SK-N-SH (cell line): ENCODE measurements at regions not wholly inside any gene's neighbourhood (a gene's known extent, or its start where the extent isn't known, plus 50 kb on each side); places are given as distances from the start of the nearest gene placed in this dataset.

Experiments used
- CTCF ChIA-PET: fragments of 300-600, 350-600 bp; formaldehyde crosslinking; extraction: SDS; loops from one replicate; lab custom pipeline; 2021; lab: Yijun Ruan, JAX
- POLR2A ChIA-PET: fragments of 350-600 bp; sonication (Branson Sonifier 250); formaldehyde crosslinking; extraction: SDS; loops from one replicate; lab custom pipeline; 2020; ENCODE audit warnings: antibody characterized with exemption, inconsistent platforms; lab: Yijun Ruan, JAX
- DNase-seq: peaks from one replicate; pipeline ENCODE4 v3.0.0; 2012
- H2AFZ ChIP-seq: fragments of 200-600 bp; sonication (generic); 2 replicates; pipeline ENCODE4 v1.8.1; 2016; ENCODE audit warnings: antibody characterized with exemption, mild to moderate bottlenecking, low read depth
- H3F3A ChIP-seq: fragments of 200-600 bp; sonication (generic); replicated peaks from 2 replicates; pipeline ENCODE3; 2016; ENCODE audit warnings: antibody characterized with exemption, mild to moderate bottlenecking; ENCODE audit not compliant: insufficient read depth
- H3K27ac ChIP-seq, 2 experiments: fragments of 200-500 bp in 1 of 2; fragments of 200-600 bp in 1 of 2; sonication (Bioruptor generic) in 1 of 2; sonication (generic), shearing (Covaris generic) in 1 of 2; 2 replicates each; pipeline versions ENCODE4 v1.5.1 to v1.6.1; 2014 to 2016; ENCODE audit warnings: low read depth in 2 of 2, inconsistent platforms in 1 of 2, low read length in 1 of 2, mild to moderate bottlenecking in 1 of 2, mixed read lengths in 1 of 2
- H3K27me3 ChIP-seq: fragments of 200-600 bp; sonication (generic), shearing (Covaris generic); 2 replicates; pipeline ENCODE4 v1.6.1; 2016; ENCODE audit warnings: mixed run types; ENCODE audit not compliant: insufficient read depth
- H3K36me3 ChIP-seq, 2 experiments: fragments of 200-500 bp in 1 of 2; fragments of 200-600 bp in 1 of 2; sonication (Bioruptor generic) in 1 of 2; sonication (generic) in 1 of 2; replicated peaks in 1 of 2; 2 replicates each; pipeline versions ENCODE3 to v1.5.1; 2014 to 2016; ENCODE audit warnings: low read length in 1 of 2, mild to moderate bottlenecking in 1 of 2; ENCODE audit not compliant: insufficient read depth in 2 of 2, control insufficient read depth in 1 of 2
- H3K4me1 ChIP-seq, 2 experiments: fragments of 200-500 bp in 1 of 2; fragments of 200-600 bp in 1 of 2; sonication (Bioruptor generic) in 1 of 2; sonication (generic), shearing (Covaris generic) in 1 of 2; 2 replicates each; pipeline versions ENCODE4 v1.5.1 to v1.6.1; 2014 to 2016; ENCODE audit warnings: low read depth in 1 of 2, low read length in 1 of 2, mixed run types in 1 of 2; ENCODE audit not compliant: insufficient read depth in 2 of 2, control insufficient read depth in 1 of 2
- H3K4me2 ChIP-seq: fragments of 200-600 bp; sonication (generic), shearing (Covaris generic); 2 replicates; pipeline ENCODE4 v1.6.1; 2017; ENCODE audit warnings: mixed run types
- H3K4me3 ChIP-seq, 2 experiments: fragments of 200-500 bp in 1 of 2; fragments of 200-600 bp in 1 of 2; sonication (Bioruptor generic) in 1 of 2; sonication (generic), shearing (Covaris generic) in 1 of 2; 2 replicates each; pipeline versions ENCODE4 v1.5.1 to v1.8.1; 2014 to 2016; ENCODE audit warnings: low read depth in 2 of 2, inconsistent platforms in 1 of 2, low read length in 1 of 2, mild to moderate bottlenecking in 1 of 2, mixed read lengths in 1 of 2, moderate library complexity in 1 of 2
- H3K79me2 ChIP-seq: fragments of 200-600 bp; sonication (generic); 2 replicates; pipeline ENCODE4 v1.8.1; 2017; ENCODE audit warnings: mild to moderate bottlenecking; ENCODE audit not compliant: insufficient read depth
- H3K9ac ChIP-seq: fragments of 200-600 bp; sonication (generic); 2 replicates; pipeline ENCODE4 v1.6.1; 2017; ENCODE audit warnings: mixed run types
- H3K9me2 ChIP-seq: fragments of 200-600 bp; sonication (generic); 2 replicates; pipeline ENCODE4 v1.6.1; 2017; ENCODE audit warnings: mixed run types
- H3K9me3 ChIP-seq: fragments of 200-600 bp; sonication (generic); 2 replicates; pipeline ENCODE4 v1.6.1; 2017; ENCODE audit warnings: mixed run types, mild to moderate bottlenecking, moderate library complexity
- H4K20me1 ChIP-seq: fragments of 200-600 bp; sonication (generic); 2 replicates; pipeline ENCODE4 v1.6.1; 2017; ENCODE audit warnings: mild to moderate bottlenecking, mixed run types; ENCODE audit not compliant: insufficient read depth
- CTCF ChIP-seq: fragments of 200-600 bp; sonication (generic); IDR thresholded peaks from 2 replicates; pipeline ENCODE4 v1.6.1; 2017; ENCODE audit warnings: antibody characterized with exemption, mild to moderate bottlenecking, moderate library complexity
- ELF1 ChIP-seq: IDR thresholded peaks from 2 replicates; pipeline ENCODE4 v1.4.0; 2012
- FOSL2 ChIP-seq: IDR thresholded peaks from 2 replicates; pipeline ENCODE4 v1.4.0; 2012; ENCODE audit warnings: low read depth, mild to moderate bottlenecking, moderate library complexity, borderline replicate concordance
- FOXJ3 ChIP-seq: sonication (generic); formaldehyde crosslinking; IDR thresholded peaks from 2 replicates; pipeline ENCODE4 v1.5.1; 2020; ENCODE audit warnings: mild to moderate bottlenecking, missing genetic modification reagents
- GABPA ChIP-seq: IDR thresholded peaks from 2 replicates; pipeline ENCODE4 v1.4.0; 2012; ENCODE audit warnings: low read depth, mild to moderate bottlenecking
- GATA2 ChIP-seq: sonication (generic); formaldehyde crosslinking; IDR thresholded peaks from 2 replicates; pipeline ENCODE4 v1.5.0; 2020; ENCODE audit warnings: mild to moderate bottlenecking, missing genetic modification reagents
- MXI1 ChIP-seq: IDR thresholded peaks from 2 replicates; pipeline ENCODE4 v1.6.1; 2012; ENCODE audit warnings: mild to moderate bottlenecking, low read depth, low read length, improper control_type of control experiment
- NFIC ChIP-seq: IDR thresholded peaks from 2 replicates; pipeline ENCODE4 v1.4.0; 2012; ENCODE audit warnings: borderline replicate concordance
- NRF1 ChIP-seq: IDR thresholded peaks from 2 replicates; pipeline ENCODE4 v1.6.1; 2012; ENCODE audit warnings: low read depth, mild to moderate bottlenecking, low read length
- PBX3 ChIP-seq: IDR thresholded peaks from 2 replicates; pipeline ENCODE4; 2012
- POLR2AphosphoS5 ChIP-seq: IDR thresholded peaks from 2 replicates; pipeline ENCODE4 v1.6.1; 2012; ENCODE audit warnings: low read depth, low read length
- RAD21 ChIP-seq: IDR thresholded peaks from 2 replicates; pipeline ENCODE4 v1.6.1; 2012; ENCODE audit warnings: mild to moderate bottlenecking, low read length
- RCOR1 ChIP-seq: fragments of 150-350 bp; IDR thresholded peaks from 2 replicates; pipeline ENCODE4 v1.6.1; 2017; ENCODE audit warnings: antibody characterized with exemption, low read length
- REST ChIP-seq: IDR thresholded peaks from 2 replicates; pipeline ENCODE4 v1.6.1; 2012; ENCODE audit warnings: mild to moderate bottlenecking, low read depth, low read length, moderate library complexity
- RFX5 ChIP-seq: IDR thresholded peaks from 2 replicates; pipeline ENCODE4 v1.6.1; 2012; ENCODE audit warnings: mild to moderate bottlenecking, improper control_type of control experiment, low read length
- TEAD4 ChIP-seq: IDR thresholded peaks from 2 replicates; pipeline ENCODE4 v1.4.0; 2012; ENCODE audit warnings: mild to moderate bottlenecking, borderline replicate concordance; ENCODE audit not compliant: insufficient read depth
- USF2 ChIP-seq: fragments of 150-350 bp; IDR thresholded peaks from 2 replicates; pipeline ENCODE4 v1.6.1; 2017; ENCODE audit warnings: antibody characterized with exemption, low read length, low read depth, borderline replicate concordance
- WGBS: methylation state at CpG from one replicate; pipeline ENCODE4 v1.1.6; 2017; ENCODE audit warnings: low lambda C conversion rate; 5-methylcytosine and 5-hydroxymethylcytosine counted together

- TF ChIP-seq REST (no peak), NRF1 (no peak), RFX5 (no peak), USF2 (no peak)
These were observed 199.0 kb upstream of the ADAMTS16 start (continued) for GRCh38 chr5:4941161-4941560.

- 24% methylated on average over 23 of the region's 33 CpGs for WGBS
- no peak overlapping the region for H2AFZ ChIP-seq
- TF ChIP-seq GATA2 (CRISPR knock-in tag) (no peak), PBX3 (no peak), USF2 (no peak), GABPA (no peak), CTCF (peak; percentile 91), TEAD4 (no peak), MXI1 (no peak), RCOR1 (no peak), REST (no peak), ELF1 (no peak), RAD21 (peak; percentile 61), NFIC (no peak), POLR2AphosphoS5 (no peak), FOXJ3 (no peak), NRF1 (no peak), FOSL2 (no peak)
These were observed 197.9 kb upstream of the ADAMTS16 start for GRCh38 chr5:4941957-4942830.

More at GRCh38 chr5:4941957-4942830, 197.9 kb upstream of the ADAMTS16 start:
- Histone ChIP-seq H3K4me1 (peaks cover 0 to 7% of the 10 kb centered on the region in 2 experiments; a peak in 1 of 4 replicates), H3K9ac (no peak overlapping the region), H3K9me2 (no peaks in the 10 kb centered on the region), H3K27me3 (no peaks in the 10 kb centered on the region; the same call in 1 of the 2 replicates), H3K9me3 (no peaks in the 10 kb centered on the region), H3K4me3 (peak overlapping the region in 1 of 2 experiments; percentile 23; a peak in 1 of 4 replicates), H3F3A (no peaks in the 10 kb centered on the region), H3K36me3 (no peaks in the 10 kb centered on the region), H3K79me2 (no peaks in the 10 kb centered on the region), H3K4me2 (no peak overlapping the region), H4K20me1 (no peaks in the 10 kb centered on the region), H3K27ac (no peak overlapping the region)
- POLR2A ChIA-PET, result no interaction called here
- peak; percentile 87 for DNase-seq
- CTCF ChIA-PET, result interaction anchor here (0.6 to 4.4 kb wide), 34 partner anchors 9 to 479 kb away, joined by 3 to 71 read pairs (median 4); partner anchors contain the start of gene ADAMTS16
